NCI-H345 treated with DMSO at 0.1 percent for 48 hours (cell line): ENCODE measurements at regions not wholly inside any gene's neighbourhood (a gene's known extent, or its start where the extent isn't known, plus 50 kb on each side); places are given as distances from the start of the nearest gene placed in this dataset.
"Not testable (repeated sequence)": the region's sequence is repeated elsewhere in the genome, so short reads cannot be mapped to it uniquely, and the experiment has no call there.

Experiments used
- DNase-seq: peaks from one replicate; lab custom pipeline; 2025; ENCODE audit not compliant: unreplicated experiment; lab: John Stamatoyannopoulos, UW

DNA sequence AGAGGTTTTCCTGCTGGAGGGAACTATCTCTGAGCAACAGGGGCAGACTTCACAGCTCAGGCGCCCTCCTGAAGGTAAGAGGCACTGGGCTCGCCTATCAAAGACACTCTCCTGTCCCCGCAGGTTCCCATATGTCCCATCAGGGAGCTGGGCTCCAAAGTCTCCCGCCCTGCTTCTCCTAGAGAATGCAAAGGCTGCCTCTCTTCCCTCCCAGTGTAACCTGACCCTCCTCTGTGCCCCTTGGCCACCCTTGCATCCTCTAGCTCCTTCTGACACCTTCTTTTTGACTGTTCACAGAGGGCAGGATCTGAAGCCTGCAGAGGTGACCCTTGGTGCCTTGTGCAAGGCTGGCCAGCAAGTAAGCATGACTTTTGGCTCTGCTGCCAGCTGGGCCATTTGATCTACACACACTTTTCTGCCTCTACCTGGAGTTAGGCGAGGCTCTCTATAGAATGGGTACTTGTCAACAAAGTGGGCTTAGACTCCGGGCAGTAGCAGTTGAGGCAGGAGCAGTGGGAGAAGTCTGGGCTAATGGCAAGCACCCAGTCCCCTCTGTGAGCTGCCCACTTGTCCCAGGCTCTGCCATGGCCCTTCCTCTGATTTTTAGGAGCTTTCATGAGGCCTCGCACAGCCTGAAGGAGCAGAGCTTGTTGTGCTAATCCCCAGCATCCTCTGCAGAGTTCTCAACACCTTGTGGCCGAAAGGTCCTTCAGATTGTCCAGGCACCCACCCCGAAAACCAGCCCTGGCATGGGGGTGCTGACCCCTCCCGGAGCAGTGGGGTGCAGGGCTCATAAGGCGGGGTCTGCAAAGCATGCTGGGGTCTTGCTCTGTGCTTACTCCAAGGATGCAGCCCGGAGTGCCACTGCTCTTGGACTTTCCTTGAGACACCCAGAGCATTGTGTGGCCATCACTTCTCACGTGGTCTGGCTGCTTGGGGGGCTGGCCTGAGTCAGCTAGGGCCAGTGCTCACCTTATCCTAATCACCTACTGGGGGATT lies 122.9 kb downstream of the METRNL start:
- no peak for DNase-seq

DNA sequence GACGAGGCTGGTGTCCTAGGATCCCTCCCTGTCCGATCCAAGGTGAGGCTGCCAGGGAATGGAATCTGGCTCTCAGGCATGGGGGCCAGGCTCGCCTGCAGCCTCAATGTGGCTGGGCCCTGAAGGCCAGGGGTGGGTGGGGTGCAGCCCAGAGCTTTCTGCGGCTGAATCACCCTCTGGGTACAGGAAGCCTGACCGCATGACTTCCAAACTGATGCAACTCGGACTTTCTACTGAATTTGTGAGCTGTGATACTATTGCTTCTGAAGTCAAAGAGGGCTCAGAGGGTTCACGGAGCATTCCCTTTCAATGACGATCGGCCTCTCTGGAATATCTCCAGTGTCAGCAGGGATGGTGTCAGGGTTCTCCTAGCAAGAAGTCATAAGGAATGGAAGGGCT lies 123.7 kb downstream of the METRNL start:
- DNase-seq, result no peak

DNA sequence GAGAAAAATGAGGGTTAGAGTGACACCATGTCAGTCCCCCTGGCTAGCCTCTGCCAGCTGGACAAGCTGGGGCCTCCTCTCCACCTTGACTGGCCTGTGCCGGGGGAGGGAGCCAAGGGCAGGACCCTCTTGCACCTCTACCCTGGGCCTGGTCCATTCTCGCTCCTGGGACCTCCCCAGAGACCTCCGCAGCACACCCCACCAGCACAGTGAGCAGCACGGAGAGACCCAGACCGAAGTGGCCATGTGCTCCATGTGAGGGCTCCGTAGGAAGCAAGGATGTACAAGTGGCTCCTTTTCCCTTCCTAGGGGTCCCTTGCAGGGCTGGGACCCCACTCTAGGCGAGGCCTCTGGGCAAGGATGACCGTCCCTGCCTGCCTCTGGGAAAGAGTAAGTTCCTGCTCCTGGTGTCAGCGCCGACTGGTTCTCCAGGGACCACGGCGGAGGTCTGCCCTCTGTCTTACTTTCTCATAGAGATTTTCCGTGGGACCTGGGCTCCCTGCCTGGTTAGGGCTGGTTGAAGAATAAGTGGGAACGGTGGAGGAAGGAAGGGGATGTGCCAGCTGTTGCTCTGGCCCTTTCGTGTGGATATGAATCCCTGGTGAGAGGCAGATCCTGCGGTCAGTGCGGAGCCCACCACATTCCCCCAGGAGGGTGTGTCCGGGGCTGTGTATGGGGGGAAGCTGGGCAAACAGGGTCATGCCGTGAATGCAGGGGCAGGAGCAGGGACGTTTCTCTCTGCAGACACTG lies 124.2 kb downstream of the METRNL start:
- DNase-seq, result no peak

DNA sequence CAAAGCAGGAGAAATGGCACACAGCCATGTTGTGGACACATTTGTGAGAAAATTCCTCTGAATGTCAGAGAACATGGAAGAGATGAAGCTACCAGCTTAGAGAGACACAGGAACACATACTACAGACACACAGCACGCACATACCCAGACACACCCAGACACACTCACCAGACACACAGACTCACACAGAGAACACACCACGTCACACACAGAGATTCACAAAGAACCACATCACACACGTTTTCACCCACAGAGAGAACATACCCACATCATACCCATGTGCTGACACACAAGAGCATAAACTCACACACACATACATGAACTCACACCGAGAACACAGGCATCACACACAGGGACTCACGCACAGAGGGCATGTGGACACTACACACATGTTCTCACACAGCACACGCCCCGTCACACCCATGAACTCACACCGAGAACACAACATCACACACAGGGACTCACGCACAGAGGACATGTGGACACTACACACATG lies 124.9 kb downstream of the METRNL start:
- DNase-seq, result no peak

DNA sequence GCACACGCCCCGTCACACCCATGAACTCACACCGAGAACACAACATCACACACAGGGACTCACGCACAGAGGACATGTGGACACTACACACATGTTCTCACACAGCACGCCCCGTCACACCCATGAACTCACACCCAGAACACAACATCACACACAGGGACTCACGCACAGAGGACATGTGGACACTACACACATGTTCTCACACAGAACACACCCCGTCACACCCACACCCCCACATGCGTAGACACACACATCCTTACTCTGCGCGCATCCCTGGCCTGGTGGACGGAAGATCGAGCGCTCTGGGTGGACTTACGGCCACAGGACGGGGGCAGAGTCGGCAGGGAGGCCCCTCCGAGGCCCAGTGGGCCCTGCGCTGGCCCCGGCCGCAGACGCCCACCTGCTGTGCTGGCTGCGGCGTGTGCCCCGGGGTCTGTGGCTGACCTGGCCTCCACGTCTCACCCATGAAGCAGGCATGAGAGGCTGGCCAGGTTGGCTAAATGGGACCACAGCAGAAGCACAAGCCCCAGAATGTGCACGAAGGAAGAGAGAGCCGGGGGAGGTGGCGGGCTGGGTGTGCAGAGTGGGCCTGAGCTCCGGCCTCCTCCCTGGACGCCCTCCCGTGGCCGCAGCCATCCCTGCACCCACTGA lies 125.5 kb downstream of the METRNL start:
- not testable (repeated sequence) for DNase-seq

DNA sequence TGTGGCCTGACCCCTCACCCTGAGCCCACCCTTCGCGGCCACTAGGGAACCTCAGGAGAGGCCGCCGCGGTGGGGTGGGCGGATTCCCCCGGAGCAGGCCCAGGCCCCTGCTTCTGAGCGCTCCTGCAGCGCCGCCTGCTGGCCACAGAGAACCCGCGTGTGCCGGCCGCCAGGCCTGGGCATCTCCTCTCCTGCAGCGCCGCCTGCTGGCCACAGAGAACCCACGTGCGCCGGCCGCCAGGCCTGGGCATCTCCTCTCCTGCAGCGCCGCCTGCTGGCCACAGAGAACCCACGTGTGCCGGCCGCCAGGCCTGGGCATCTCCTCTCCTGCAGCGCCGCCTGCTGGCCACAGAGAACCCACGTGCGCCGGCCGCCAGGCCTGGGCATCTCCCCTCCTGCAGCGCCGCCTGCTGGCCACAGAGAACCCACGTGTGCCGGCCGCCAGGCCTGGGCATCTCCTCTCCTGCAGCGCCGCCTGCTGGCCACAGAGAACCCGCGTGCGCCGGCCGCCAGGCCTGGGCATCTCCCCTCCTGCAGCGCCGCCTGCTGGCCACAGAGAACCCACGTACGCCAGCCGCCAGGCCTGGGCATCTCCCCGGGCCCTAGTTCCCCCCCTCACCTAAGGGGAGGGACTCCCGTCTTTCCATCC lies 126.1 kb downstream of the METRNL start:
- DNase-seq, result not testable (repeated sequence)

DNA sequence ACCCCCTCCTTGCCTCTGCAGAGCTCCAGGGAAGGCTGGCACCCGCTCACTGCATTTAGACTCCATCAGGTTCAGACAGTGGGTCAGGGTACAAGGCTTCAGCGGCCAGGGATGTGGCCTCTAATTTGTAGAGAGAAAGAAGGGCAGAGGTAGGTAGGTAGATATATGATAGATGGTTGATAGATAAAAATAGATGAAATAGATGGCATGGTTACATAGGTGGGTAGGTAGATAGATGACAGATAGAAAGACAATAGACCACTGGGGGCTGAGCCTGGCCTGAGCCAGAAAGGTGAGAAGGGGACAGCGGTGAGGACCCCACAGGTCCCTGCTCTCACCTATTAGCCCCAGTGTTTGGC lies 126.6 kb downstream of the METRNL start:
- DNase-seq, result not testable (repeated sequence)

DNA sequence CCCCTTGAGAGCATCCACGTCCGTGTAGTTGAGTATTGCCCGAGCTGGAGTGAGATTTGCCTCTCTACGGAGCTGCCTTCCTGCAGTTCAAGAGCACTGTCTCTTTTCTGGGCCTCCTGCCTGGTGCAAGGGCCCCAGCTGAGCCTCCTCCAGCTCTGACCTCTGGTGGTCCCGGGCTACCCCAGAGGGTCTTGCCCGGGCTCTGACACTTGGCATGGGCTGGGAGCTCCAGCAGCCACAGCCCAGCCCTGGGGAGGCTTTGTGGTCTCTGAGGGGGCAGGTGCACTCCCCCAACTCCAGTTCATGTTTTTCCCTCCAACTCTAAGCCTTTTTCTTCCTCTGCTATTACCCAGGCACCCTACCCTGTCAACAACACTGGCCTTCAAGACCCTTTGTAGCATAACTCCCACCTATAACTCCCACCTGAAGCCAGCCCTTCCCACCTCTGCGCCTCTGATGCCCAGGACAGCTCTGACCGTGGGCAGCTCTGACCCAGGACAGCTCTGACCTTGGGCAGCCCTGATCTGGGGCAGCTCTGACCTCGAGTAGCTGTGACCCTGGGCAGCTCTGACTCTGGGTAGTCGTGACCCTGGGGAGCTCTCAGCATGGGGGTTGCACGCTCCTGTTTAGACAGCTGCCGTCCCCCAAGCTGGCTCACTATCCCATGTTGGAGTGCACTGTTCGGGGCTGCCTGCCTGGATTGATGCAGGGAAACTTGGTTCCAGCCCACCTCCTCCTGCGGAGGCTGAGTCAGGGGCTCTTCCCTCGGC lies 127.6 kb downstream of the METRNL start:
- not testable (repeated sequence) for DNase-seq

DNA sequence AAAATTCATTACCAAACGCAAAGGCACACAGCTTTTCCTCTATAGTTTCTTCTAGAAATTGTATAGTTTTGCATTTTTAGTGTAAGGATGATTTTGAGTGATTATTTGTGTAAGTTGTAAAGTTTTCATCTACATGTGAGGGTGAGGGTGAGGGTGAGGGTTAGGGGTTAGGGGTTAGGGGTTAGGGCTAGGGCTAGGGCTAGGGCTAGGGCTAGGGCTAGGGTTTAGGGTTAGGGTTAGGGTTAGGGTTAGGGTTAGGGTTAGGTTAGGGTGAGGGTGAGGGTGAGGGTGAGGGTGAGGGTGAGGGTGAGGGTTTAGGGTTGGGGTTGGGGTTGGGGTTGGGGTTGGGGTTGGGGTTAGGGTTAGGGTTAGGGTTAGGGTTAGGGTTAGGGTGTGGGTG lies 167.6 kb downstream of the METRNL start:
- DNase-seq, result not testable (repeated sequence)
